HG03064 (cell line): ENCODE measurements at regions not wholly inside any gene's neighbourhood (a gene's known extent, or its start where the extent isn't known, plus 50 kb on each side); places are given as distances from the start of the nearest gene placed in this dataset.

Experiments used
- ATAC-seq: cut with Tn5 transposase; IDR thresholded peaks from one replicate; pipeline ENCODE4 v1.9.1; 2021; ENCODE audit warnings: low read depth; ENCODE audit not compliant: unreplicated experiment

- no peak for ATAC-seq
These were observed 136.6 kb downstream of the PIK3R1 start for GRCh38 chr5:68352166-68352565.

GRCh38 chr5:68353605-68354004 lies 138.0 kb downstream of the PIK3R1 start:
- ATAC-seq = no peak

- ATAC-seq = no peak
These were observed 138.8 kb downstream of the PIK3R1 start for GRCh38 chr5:68354315-68354714.

- ATAC-seq = no peak
These were observed 140.7 kb downstream of the PIK3R1 start for GRCh38 chr5:68356216-68356615.

- no peak for ATAC-seq
These were observed 141.1 kb downstream of the PIK3R1 start for GRCh38 chr5:68356623-68357022.

- no peak for ATAC-seq
These were observed 144.1 kb downstream of the PIK3R1 start for GRCh38 chr5:68359699-68360098.

GRCh38 chr5:68362331-68362730 lies 146.8 kb downstream of the PIK3R1 start:
- no peak for ATAC-seq

- no peak for ATAC-seq
These were observed 150.3 kb downstream of the PIK3R1 start for GRCh38 chr5:68365889-68366288.

GRCh38 chr5:68367287-68367686 lies 151.7 kb downstream of the PIK3R1 start:
- ATAC-seq = no peak

GRCh38 chr5:68367717-68368116 lies 152.2 kb downstream of the PIK3R1 start:
- no peak for ATAC-seq

- ATAC-seq = no peak
These were observed 152.9 kb downstream of the PIK3R1 start for GRCh38 chr5:68368311-68369022.

- ATAC-seq = no peak
These were observed 153.4 kb downstream of the PIK3R1 start for GRCh38 chr5:68369023-68369359.

- no peak for ATAC-seq
These were observed 154.0 kb downstream of the PIK3R1 start for GRCh38 chr5:68369457-68370125.

- ATAC-seq = no peak
These were observed 154.6 kb downstream of the PIK3R1 start for GRCh38 chr5:68370196-68370595.

GRCh38 chr5:68371607-68372006 lies 156.1 kb downstream of the PIK3R1 start:
- ATAC-seq = no peak

- no peak for ATAC-seq
These were observed 156.6 kb downstream of the PIK3R1 start for GRCh38 chr5:68372161-68372560.

GRCh38 chr5:68373050-68373449 lies 157.5 kb downstream of the PIK3R1 start:
- ATAC-seq = no peak

- no peak for ATAC-seq
These were observed 159.4 kb downstream of the PIK3R1 start for GRCh38 chr5:68374796-68375518.

GRCh38 chr5:68375540-68375939 lies 160.0 kb downstream of the PIK3R1 start:
- no peak for ATAC-seq

GRCh38 chr5:68376935-68377334 lies 161.4 kb downstream of the PIK3R1 start:
- ATAC-seq = no peak

GRCh38 chr5:68377733-68378132 lies 162.2 kb downstream of the PIK3R1 start:
- no peak for ATAC-seq
